ENCODE measurements at regions not wholly inside any gene's neighbourhood (a gene's known extent, or its start where the extent isn't known, plus 50 kb on each side); places are given as distances from the start of the nearest gene placed in this dataset.

DNA sequence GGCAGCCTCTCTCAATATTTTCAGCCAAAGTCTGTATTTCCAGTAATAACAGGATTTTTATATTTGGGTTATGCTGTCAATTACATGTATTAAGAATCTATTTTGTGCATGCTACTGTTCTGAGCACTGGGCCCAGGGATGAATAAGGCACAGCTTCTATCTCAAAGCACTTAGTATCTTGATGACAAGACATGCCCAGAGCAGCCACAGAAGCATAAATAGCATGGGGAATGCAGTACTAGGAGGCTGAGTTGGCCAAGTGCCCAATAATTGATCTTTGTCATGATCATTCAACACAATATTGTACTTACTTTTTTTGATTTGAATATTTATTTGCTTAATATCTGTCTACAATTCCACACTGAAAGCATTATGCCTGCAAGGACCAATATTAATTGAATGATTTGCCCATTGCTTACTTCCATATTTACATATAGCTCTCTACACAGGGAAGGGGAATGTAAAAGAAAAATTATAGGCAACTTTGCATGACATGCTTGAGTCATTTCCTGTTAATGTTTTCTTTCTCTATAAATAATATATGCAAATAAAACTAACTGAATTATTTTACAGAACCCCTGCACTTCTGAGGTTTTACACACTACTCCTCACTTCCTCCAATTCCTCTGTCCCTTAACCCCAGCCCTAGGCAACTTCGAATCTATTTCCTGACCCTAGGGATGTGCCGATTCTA lies 298.9 kb upstream of the BMP2 start:
- Histone ChIP-seq H3K27me3 (ENCODE audit: control insufficient read depth, insufficient read depth, low read length) (no peaks in the 10 kb centered on the region), H3K4me3 (ENCODE audit: low read length in 3 of 3) (no peak overlapping the region), H3K9me3 (ENCODE audit: control insufficient read depth in 2 of 3, insufficient read depth in 1 of 3, low read length in 3 of 3) (no peaks in the 10 kb centered on the region), H3K27ac (ENCODE audit: low read depth in 2 of 2, low read length in 2 of 2) (no peak overlapping the region), H3K4me1 (ENCODE audit: control insufficient read depth in 2 of 3, insufficient read depth in 2 of 3, low read depth in 1 of 3, low read length in 3 of 3) (no peaks in the 10 kb centered on the region), H3K9ac (ENCODE audit: low read length in 3 of 3) (no peak overlapping the region), H3K36me3 (ENCODE audit: control insufficient read depth in 2 of 3, insufficient read depth in 3 of 3, low read length in 3 of 3) (no peaks in the 10 kb centered on the region)
- intact Hi-C loops (cut with DNase I) = no loop called here
- DNase-seq (no peak), FAIRE-seq (no peak)
- TF ChIP-seq, protein P1, sequence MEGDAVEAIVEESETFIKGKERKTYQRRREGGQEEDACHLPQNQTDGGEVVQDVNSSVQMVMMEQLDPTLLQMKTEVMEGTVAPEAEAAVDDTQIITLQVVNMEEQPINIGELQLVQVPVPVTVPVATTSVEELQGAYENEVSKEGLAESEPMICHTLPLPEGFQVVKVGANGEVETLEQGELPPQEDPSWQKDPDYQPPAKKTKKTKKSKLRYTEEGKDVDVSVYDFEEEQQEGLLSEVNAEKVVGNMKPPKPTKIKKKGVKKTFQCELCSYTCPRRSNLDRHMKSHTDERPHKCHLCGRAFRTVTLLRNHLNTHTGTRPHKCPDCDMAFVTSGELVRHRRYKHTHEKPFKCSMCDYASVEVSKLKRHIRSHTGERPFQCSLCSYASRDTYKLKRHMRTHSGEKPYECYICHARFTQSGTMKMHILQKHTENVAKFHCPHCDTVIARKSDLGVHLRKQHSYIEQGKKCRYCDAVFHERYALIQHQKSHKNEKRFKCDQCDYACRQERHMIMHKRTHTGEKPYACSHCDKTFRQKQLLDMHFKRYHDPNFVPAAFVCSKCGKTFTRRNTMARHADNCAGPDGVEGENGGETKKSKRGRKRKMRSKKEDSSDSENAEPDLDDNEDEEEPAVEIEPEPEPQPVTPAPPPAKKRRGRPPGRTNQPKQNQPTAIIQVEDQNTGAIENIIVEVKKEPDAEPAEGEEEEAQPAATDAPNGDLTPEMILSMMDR (IDR thresholded peaks at IDR 0.05; ENCODE audit: borderline replicate concordance, extremely low read depth, insufficient read depth) = no peak

DNA sequence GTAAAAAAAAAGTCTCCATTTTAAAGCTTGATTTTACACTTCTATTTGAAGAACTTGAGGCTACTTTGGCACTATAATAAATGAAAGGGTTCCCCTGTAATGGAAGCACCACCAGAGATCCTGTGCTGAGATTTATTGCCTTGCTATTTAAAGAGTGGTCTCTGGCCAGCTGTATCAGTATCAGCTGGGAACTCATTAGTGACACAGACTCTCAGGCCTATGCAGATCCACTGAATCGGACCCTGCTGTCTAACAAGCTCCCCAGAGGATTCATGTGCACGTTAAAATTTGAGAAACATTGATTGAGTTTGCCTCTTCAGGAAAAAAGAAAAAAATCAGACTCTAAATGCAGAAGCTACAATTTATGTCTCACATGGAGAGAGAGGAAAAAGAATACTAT lies 299.9 kb upstream of the BMP2 start:
- H3K9me3 ChIP-seq (ENCODE audit: control insufficient read depth in 2 of 3, insufficient read depth in 1 of 3, low read length in 3 of 3) = no peaks in the 10 kb centered on the region
- no peak overlapping the region for H3K27ac ChIP-seq (ENCODE audit: low read depth in 2 of 2, low read length in 2 of 2)
- H3K36me3 ChIP-seq (ENCODE audit: control insufficient read depth in 2 of 3, insufficient read depth in 3 of 3, low read length in 3 of 3) = no peaks in the 10 kb centered on the region
- H3K27me3 ChIP-seq (ENCODE audit: control insufficient read depth, insufficient read depth, low read length) = no peaks in the 10 kb centered on the region
- no peak overlapping the region for H3K4me3 ChIP-seq (ENCODE audit: low read length in 3 of 3)
- no peak for FAIRE-seq
- peak in 3 of 5 donors; percentile 23 to 54 (median 49) for DNase-seq
- no peaks in the 10 kb centered on the region for H3K4me1 ChIP-seq (ENCODE audit: control insufficient read depth in 2 of 3, insufficient read depth in 2 of 3, low read depth in 1 of 3, low read length in 3 of 3)
- TF ChIP-seq, protein P1 (IDR thresholded peaks at IDR 0.05; ENCODE audit: borderline replicate concordance, extremely low read depth, insufficient read depth) = no peak
- no peak overlapping the region for H3K9ac ChIP-seq (ENCODE audit: low read length in 3 of 3)
- intact Hi-C loops (cut with DNase I) = no loop called here

DNA sequence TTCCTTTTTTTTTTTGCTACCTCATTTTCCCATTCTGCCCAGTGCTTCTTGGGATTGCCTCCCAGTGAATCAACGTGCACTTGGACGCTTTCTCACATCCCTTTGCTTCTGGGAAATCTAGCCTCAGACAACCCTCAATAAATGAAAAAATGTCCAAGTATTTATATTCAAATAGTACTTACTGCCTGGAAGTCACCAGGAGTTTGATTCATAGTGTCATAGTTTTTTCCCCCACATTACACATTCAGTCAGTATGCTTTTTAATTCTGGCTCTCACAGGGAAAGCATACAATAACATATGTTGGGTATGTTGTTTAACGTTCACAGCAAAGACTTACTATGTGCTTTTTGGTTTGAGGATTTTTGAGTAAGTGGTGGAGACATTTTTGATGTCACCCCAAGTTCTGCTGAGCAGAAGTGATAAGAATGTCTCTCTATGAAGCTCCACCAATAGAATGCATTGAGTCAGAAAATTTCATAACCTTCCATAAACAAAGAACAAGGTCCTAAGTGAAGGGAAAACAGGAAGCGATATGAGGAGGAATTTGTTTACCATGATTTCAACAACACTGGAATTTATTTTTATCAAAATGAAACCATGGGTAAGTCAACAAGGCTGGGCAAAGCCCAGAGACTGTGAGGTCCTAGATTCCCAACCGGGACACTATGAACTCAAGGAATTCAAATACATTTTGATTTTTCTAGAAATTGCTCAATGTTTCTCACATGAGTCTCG lies 301.2 kb upstream of the BMP2 start:
- no peak overlapping the region for H3K4me3 ChIP-seq (ENCODE audit: low read length in 3 of 3)
- FAIRE-seq (no peak), DNase-seq (no peak)
- H3K9me3 ChIP-seq (ENCODE audit: control insufficient read depth in 2 of 3, insufficient read depth in 1 of 3, low read length in 3 of 3) = no peaks in the 10 kb centered on the region
- H3K27ac ChIP-seq (ENCODE audit: low read depth in 2 of 2, low read length in 2 of 2) = no peak overlapping the region
- H3K4me1 ChIP-seq (ENCODE audit: control insufficient read depth in 2 of 3, insufficient read depth in 2 of 3, low read depth in 1 of 3, low read length in 3 of 3) = no peaks in the 10 kb centered on the region
- TF ChIP-seq, protein P1 (IDR thresholded peaks at IDR 0.05; ENCODE audit: borderline replicate concordance, extremely low read depth, insufficient read depth) = no peak
- no peaks in the 10 kb centered on the region for H3K27me3 ChIP-seq (ENCODE audit: control insufficient read depth, insufficient read depth, low read length)
- no peaks in the 10 kb centered on the region for H3K36me3 ChIP-seq (ENCODE audit: control insufficient read depth in 2 of 3, insufficient read depth in 3 of 3, low read length in 3 of 3)
- H3K9ac ChIP-seq (ENCODE audit: low read length in 3 of 3) = no peak overlapping the region
- intact Hi-C loops (cut with DNase I) = no loop called here
